SK-N-MC (cell line): ENCODE measurements at regions not wholly inside any gene's neighbourhood (a gene's known extent, or its start where the extent isn't known, plus 50 kb on each side); places are given as distances from the start of the nearest gene placed in this dataset.

Experiments
- EZH2 ChIP-seq: fragments of 200-600 bp; sonication (generic); IDR thresholded peaks from one replicate; pipeline ENCODE4 v1.6.1; 2017; ENCODE audit warnings: antibody characterized with exemption
- POLR2AphosphoS5 ChIP-seq: IDR thresholded peaks from 2 replicates; pipeline ENCODE4 v1.6.1; 2012; ENCODE audit warnings: mild to moderate bottlenecking, low read depth, low read length, borderline replicate concordance

- no peak for TF ChIP-seq POLR2AphosphoS5
- no peak for TF ChIP-seq EZH2
Measured at GRCh38 chr2:53477517-53477916, 290.1 kb upstream of the CHAC2 start.
